ENCODE measurements at regions not wholly inside any gene's neighbourhood (a gene's known extent, or its start where the extent isn't known, plus 50 kb on each side); places are given as distances from the start of the nearest gene placed in this dataset.

DNA sequence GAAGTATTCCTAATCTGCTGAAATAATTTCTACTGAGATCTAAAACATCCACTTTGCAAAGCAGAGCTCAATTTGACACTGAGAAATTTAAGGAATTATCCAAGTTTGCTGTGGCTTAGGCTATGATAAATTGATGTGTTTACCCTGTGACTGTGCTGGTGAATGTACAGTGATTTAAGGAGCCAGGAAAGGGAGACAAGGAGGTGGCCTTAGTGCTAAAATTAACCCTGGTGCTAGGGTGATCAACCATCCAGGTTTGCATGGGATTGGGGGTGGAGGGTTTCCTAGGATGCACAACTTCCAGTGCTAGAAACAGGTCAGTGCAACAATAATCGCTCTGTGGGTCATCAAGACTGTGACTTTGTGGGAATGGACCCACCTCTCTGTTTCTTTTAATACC is 307.5 kb upstream of the SPRED2 start:
- no peak overlapping the region for H3K4me3 ChIP-seq (replicated peaks; ENCODE audit: low read depth, low read length)
- TF ChIP-seq, protein P1, sequence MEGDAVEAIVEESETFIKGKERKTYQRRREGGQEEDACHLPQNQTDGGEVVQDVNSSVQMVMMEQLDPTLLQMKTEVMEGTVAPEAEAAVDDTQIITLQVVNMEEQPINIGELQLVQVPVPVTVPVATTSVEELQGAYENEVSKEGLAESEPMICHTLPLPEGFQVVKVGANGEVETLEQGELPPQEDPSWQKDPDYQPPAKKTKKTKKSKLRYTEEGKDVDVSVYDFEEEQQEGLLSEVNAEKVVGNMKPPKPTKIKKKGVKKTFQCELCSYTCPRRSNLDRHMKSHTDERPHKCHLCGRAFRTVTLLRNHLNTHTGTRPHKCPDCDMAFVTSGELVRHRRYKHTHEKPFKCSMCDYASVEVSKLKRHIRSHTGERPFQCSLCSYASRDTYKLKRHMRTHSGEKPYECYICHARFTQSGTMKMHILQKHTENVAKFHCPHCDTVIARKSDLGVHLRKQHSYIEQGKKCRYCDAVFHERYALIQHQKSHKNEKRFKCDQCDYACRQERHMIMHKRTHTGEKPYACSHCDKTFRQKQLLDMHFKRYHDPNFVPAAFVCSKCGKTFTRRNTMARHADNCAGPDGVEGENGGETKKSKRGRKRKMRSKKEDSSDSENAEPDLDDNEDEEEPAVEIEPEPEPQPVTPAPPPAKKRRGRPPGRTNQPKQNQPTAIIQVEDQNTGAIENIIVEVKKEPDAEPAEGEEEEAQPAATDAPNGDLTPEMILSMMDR (IDR thresholded peaks at IDR 0.05; ENCODE audit: low read depth, low read length, missing control alignments), result no peak
- no peak for DNase-seq (ENCODE audit: extremely low read depth, low read depth)

DNA sequence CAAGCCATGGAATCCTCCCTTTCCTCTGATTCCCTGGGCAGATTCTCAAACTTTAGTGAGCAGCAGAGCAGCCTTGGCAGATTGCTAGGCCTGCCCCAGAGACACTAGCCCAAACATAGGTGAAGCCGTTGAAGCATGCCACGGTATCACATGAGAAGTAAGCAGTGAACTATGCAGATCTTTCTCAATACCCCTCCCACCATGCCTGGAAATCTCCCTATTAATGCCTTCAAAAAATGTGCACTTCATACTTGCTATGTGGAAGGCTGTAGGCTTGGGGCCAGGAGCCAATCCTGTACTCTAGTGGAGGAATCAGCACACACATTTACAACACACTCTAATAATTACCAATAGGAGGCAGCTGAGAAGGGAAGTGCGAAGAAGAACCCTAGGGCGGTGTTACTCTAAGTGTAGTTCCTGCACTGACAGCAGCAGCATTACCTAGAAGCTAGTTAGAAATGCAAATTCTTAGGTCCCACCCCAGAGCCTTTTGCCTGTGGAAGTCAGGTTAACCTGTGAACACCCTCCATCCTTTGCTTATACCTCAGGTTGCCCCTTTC is 305.1 kb upstream of the SPRED2 start:
- no peak for DNase-seq (ENCODE audit: extremely low read depth, low read depth)
- TF ChIP-seq, protein P1 (IDR thresholded peaks at IDR 0.05; ENCODE audit: low read depth, low read length, missing control alignments), result no peak
- H3K4me3 ChIP-seq (replicated peaks; ENCODE audit: low read depth, low read length), result no peak overlapping the region

GRCh38 chr2:65731476-65731875 is 299.1 kb upstream of the SPRED2 start:
- TF ChIP-seq, protein P1 (IDR thresholded peaks at IDR 0.05; ENCODE audit: low read depth, low read length, missing control alignments), result no peak
- H3K4me3 ChIP-seq (replicated peaks; ENCODE audit: low read depth, low read length), result no peak overlapping the region
- DNase-seq (ENCODE audit: extremely low read depth, low read depth), result no peak

DNA sequence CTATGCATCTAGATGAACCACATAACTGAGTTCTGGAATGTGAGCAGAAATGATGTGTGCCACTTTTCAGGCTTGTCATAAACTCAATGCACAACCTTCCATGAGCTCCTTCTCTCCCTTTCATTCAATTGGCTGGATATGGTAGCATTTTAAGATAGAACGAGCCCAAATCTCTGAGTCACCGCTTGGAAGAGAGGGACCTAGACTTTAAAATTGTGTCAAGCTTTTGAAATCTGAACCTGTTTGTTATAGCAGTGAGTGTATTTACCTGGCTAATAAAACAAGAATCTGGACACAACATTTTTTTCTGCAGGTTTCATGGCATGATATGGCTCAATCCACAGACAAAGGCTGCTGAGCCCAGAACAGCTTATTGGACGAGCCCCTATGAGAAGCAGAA is 297.8 kb upstream of the SPRED2 start:
- DNase-seq (ENCODE audit: extremely low read depth, low read depth), result no peak
- no peak overlapping the region for H3K4me3 ChIP-seq (replicated peaks; ENCODE audit: low read depth, low read length)
- TF ChIP-seq, protein P1 (IDR thresholded peaks at IDR 0.05; ENCODE audit: low read depth, low read length, missing control alignments), result no peak

GRCh38 chr2:65729246-65729645 is 296.8 kb upstream of the SPRED2 start:
- no peak for DNase-seq (ENCODE audit: extremely low read depth, low read depth)
- TF ChIP-seq, protein P1 (IDR thresholded peaks at IDR 0.05; ENCODE audit: low read depth, low read length, missing control alignments), result no peak
- H3K4me3 ChIP-seq (replicated peaks; ENCODE audit: low read depth, low read length), result no peak overlapping the region

DNA sequence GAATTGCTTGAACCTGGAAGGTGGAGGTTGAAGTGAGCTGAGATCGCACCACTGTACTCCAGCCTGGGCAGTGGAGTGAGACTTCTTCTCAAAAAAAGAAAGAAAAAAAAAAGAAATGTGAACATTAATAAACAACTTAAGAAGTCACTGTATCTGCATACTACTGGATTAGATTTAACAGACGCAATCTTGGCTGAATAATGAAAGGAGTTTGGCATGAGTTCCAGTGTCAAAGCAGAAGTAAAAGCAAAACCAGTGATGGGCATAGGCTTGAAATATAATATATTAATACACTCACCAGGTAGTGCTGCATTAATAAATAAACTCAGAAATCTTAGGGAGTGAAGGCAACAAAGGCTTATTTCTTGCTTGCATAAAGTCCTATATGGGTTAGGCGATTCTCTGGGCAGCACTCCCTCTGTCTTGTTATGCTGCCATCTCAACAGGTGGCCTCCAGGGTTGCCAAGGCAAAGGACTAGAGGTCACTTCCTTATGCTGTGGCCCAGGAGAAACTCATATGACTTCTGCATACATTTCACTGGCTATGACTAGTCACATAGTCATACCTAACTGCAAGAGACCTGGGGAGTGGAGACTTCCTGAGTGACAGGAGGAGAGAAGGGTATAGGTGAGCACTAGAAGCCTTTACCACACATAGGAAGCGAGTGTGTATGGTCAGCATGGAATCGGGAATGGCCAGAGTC is 296.2 kb upstream of the SPRED2 start:
- TF ChIP-seq, protein P1 (IDR thresholded peaks at IDR 0.05; ENCODE audit: low read depth, low read length, missing control alignments), result no peak
- DNase-seq (ENCODE audit: extremely low read depth, low read depth), result no peak
- H3K4me3 ChIP-seq (replicated peaks; ENCODE audit: low read depth, low read length), result no peak overlapping the region

All from HFF-Myc (cell line).